LNCAP (cell line): ENCODE measurements at regions not wholly inside any gene's neighbourhood (a gene's known extent, or its start where the extent isn't known, plus 50 kb on each side); places are given as distances from the start of the nearest gene placed in this dataset.

Experiments
- CTCF ChIP-seq: fragments of 450-650 bp; IDR thresholded peaks from 2 replicates; pipeline ENCODE4 v1.5.1; 2017; ENCODE audit warnings: mild to moderate bottlenecking

GRCh38 chr13:52955472-52955874, 73.1 kb upstream of the OLFM4 start:
- TF ChIP-seq CTCF = no peak

GRCh38 chr13:52954838-52955237, 73.8 kb upstream of the OLFM4 start:
- no peak for TF ChIP-seq CTCF

GRCh38 chr13:52950436-52950956, 78.1 kb upstream of the OLFM4 start:
- no peak for TF ChIP-seq CTCF

GRCh38 chr13:52949742-52950141, 78.9 kb upstream of the OLFM4 start:
- TF ChIP-seq CTCF = no peak

- TF ChIP-seq CTCF = no peak
Measured at GRCh38 chr13:52949044-52949443, 79.6 kb upstream of the OLFM4 start.

- no peak for TF ChIP-seq CTCF
Measured at GRCh38 chr13:52947921-52948373, 80.7 kb upstream of the OLFM4 start.

GRCh38 chr13:52945348-52945747, 83.3 kb upstream of the OLFM4 start:
- TF ChIP-seq CTCF = no peak

GRCh38 chr13:52944697-52945096, 83.9 kb upstream of the OLFM4 start:
- TF ChIP-seq CTCF = no peak
